ENCODE measurements at regions not wholly inside any gene's neighbourhood (a gene's known extent, or its start where the extent isn't known, plus 50 kb on each side); places are given as distances from the start of the nearest gene placed in this dataset.

- TF ChIP-seq POLR2A (IDR thresholded peaks at IDR 0.05; ENCODE audit: low read length) (no peak), GATA1 (IDR thresholded peaks at IDR 0.05; ENCODE audit: low read depth, low read length) (no peak)
These were observed 1261.4 kb upstream of the TENM4 start for GRCh38 chr11:80702264-80702663.
